ENCODE measurements at regions not wholly inside any gene's neighbourhood (a gene's known extent, or its start where the extent isn't known, plus 50 kb on each side); places are given as distances from the start of the nearest gene placed in this dataset.
"Not testable (repeated sequence)": the region's sequence is repeated elsewhere in the genome, so short reads cannot be mapped to it uniquely, and the experiment has no call there.

DNA sequence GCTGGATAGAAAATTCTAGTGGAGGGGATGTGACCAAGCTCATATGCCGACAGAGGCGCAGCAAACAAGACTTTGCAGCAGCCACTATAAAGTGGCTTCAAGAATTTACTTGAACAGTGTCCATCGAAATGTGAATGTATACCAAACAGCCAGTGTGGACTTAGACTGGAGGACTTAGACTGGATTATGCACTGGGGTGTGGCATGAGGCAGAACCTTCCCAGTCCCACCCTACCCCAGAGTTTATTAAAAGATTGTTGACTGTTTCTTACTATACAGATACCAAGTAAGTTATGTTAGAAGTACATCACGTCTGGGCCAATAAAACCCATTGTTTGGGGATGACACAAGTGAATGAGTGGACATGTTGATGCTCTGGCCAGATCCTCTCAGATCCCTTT lies 561.3 kb upstream of the KLF4 start:
- Mint-ChIP-seq H3K4me3 (no peak overlapping the region), H3K36me3 (no peaks in the 10 kb centered on the region), H3K9me3 (peaks cover 6 to 8% (median 6%) of the 10 kb centered on the region in 3 donors), H3K4me1 (no peaks in the 10 kb centered on the region), H3K27ac (no peak overlapping the region), H3K27me3 (no peaks in the 10 kb centered on the region)
- no peak overlapping the region for H3K4me3 ChIP-seq (ENCODE audit: control insufficient read depth in 1 of 2, extremely low read depth in 1 of 2, low read length in 1 of 2)
- CTCF ChIA-PET: no interaction called here
- no peak overlapping the region for H3K27ac ChIP-seq (ENCODE audit: low read length)
- ATAC-seq (replicated peaks in 1 of 4): no peak
- no peaks in the 10 kb centered on the region for H3K36me3 ChIP-seq (ENCODE audit: control insufficient read depth in 2 of 2, extremely low read depth in 1 of 2, insufficient read depth in 1 of 2, low read length in 1 of 2)
- no peaks in the 10 kb centered on the region for H3K4me1 ChIP-seq (ENCODE audit: control insufficient read depth in 1 of 2, extremely low read depth in 1 of 2, insufficient read depth in 2 of 2, low read length in 2 of 2)
- no peaks in the 10 kb centered on the region for H3K9me3 ChIP-seq
- POLR2A ChIA-PET: no interaction called here
- DNase-seq: no peak
- WGBS (ENCODE audit: insufficient coverage): 90% methylated on average over 2 of the region's 4 CpGs
- H3K27me3 ChIP-seq (replicated peaks in 1 of 2; ENCODE audit: control insufficient read depth in 2 of 2, extremely low read depth in 1 of 2, insufficient read depth in 2 of 2, low read length in 1 of 2): no peaks in the 10 kb centered on the region

- Mint-ChIP-seq H3K9me3 (peaks cover 6 to 11% (median 6%) of the 10 kb centered on the region in 3 donors), H3K27me3 (no peaks in the 10 kb centered on the region), H3K36me3 (no peaks in the 10 kb centered on the region), H3K4me3 (no peak overlapping the region), H3K4me1 (no peaks in the 10 kb centered on the region), H3K27ac (no peak overlapping the region)
- 66% methylated on average over 5 of the region's 6 CpGs for WGBS (ENCODE audit: insufficient coverage)
- Histone ChIP-seq H3K4me3 (ENCODE audit: control insufficient read depth in 1 of 2, extremely low read depth in 1 of 2, low read length in 1 of 2) (no peak overlapping the region), H3K4me1 (ENCODE audit: control insufficient read depth in 1 of 2, extremely low read depth in 1 of 2, insufficient read depth in 2 of 2, low read length in 2 of 2) (no peaks in the 10 kb centered on the region), H3K27ac (ENCODE audit: low read length) (no peak overlapping the region), H3K36me3 (ENCODE audit: control insufficient read depth in 2 of 2, extremely low read depth in 1 of 2, insufficient read depth in 1 of 2, low read length in 1 of 2) (no peaks in the 10 kb centered on the region), H3K9me3 (no peaks in the 10 kb centered on the region), H3K27me3 (replicated peaks in 1 of 2; ENCODE audit: control insufficient read depth in 2 of 2, extremely low read depth in 1 of 2, insufficient read depth in 2 of 2, low read length in 1 of 2) (no peaks in the 10 kb centered on the region)
- ChIA-PET CTCF (no interaction called here), POLR2A (no interaction called here)
- DNase-seq (no peak), ATAC-seq (replicated peaks in 1 of 4) (no peak)
Measured at GRCh38 chr9:108049671-108050494, 560.3 kb upstream of the KLF4 start.

- POLR2A ChIA-PET: no interaction called here
- H3K9me3 Mint-ChIP-seq: peaks cover 7 to 11% (median 10%) of the 10 kb centered on the region in 3 donors
- WGBS (ENCODE audit: insufficient coverage): 86% methylated on average over 4 of the region's 7 CpGs
- Histone ChIP-seq H3K27ac (ENCODE audit: low read length) (no peak overlapping the region), H3K4me1 (ENCODE audit: control insufficient read depth in 1 of 2, extremely low read depth in 1 of 2, insufficient read depth in 2 of 2, low read length in 2 of 2) (no peaks in the 10 kb centered on the region), H3K27me3 (replicated peaks in 1 of 2; ENCODE audit: control insufficient read depth in 2 of 2, extremely low read depth in 1 of 2, insufficient read depth in 2 of 2, low read length in 1 of 2) (no peaks in the 10 kb centered on the region), H3K4me3 (ENCODE audit: control insufficient read depth in 1 of 2, extremely low read depth in 1 of 2, low read length in 1 of 2) (no peak overlapping the region), H3K36me3 (ENCODE audit: control insufficient read depth in 2 of 2, extremely low read depth in 1 of 2, insufficient read depth in 1 of 2, low read length in 1 of 2) (no peaks in the 10 kb centered on the region), H3K9me3 (no peaks in the 10 kb centered on the region)
- ATAC-seq (replicated peaks in 1 of 4) (no peak), DNase-seq (no peak)
- no peaks in the 10 kb centered on the region for H3K4me1 Mint-ChIP-seq
- H3K4me3 Mint-ChIP-seq: no peak overlapping the region
- H3K27me3 Mint-ChIP-seq: no peaks in the 10 kb centered on the region
- H3K36me3 Mint-ChIP-seq: no peaks in the 10 kb centered on the region
- H3K27ac Mint-ChIP-seq: no peak overlapping the region
- CTCF ChIA-PET: no interaction called here
Measured at GRCh38 chr9:108049026-108049607, 559.5 kb upstream of the KLF4 start.

DNA sequence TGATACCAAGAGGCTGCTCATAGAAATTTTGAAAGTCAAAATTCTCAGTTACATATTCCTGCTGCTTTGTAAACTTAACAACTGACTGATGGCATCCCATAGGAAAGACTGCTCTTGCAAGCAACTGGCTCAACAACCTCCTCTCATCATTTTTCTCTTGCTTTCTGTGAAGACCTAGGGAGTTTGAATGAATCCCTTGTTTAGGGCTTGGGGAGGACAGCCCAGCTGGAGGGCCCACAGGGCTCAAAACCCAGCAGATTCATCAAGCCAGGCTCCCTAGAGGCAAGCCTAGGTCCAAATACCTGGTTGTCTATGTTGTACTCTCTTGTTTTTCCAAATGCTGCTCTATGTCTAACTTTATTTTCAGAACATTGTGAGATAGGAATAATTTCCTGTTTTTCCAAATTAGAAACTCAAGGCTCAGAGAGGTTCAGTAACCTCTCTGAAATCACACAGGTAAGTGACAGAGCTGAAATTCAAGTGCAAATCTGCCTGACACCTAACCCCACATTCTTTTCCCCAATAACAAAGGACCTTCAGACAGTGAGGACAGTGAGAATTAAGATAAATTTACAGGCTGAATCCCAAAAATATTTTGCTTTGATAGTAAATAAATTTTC lies 558.9 kb upstream of the KLF4 start:
- POLR2A ChIA-PET: no interaction called here
- Histone ChIP-seq H3K27ac (ENCODE audit: low read length) (no peak overlapping the region), H3K27me3 (replicated peaks in 1 of 2; ENCODE audit: control insufficient read depth in 2 of 2, extremely low read depth in 1 of 2, insufficient read depth in 2 of 2, low read length in 1 of 2) (no peaks in the 10 kb centered on the region), H3K36me3 (ENCODE audit: control insufficient read depth in 2 of 2, extremely low read depth in 1 of 2, insufficient read depth in 1 of 2, low read length in 1 of 2) (no peaks in the 10 kb centered on the region), H3K9me3 (peaks cover under 1% of the 10 kb centered on the region), H3K4me1 (ENCODE audit: control insufficient read depth in 1 of 2, extremely low read depth in 1 of 2, insufficient read depth in 2 of 2, low read length in 2 of 2) (no peaks in the 10 kb centered on the region), H3K4me3 (ENCODE audit: control insufficient read depth in 1 of 2, extremely low read depth in 1 of 2, low read length in 1 of 2) (no peak overlapping the region)
- no peaks in the 10 kb centered on the region for H3K4me1 Mint-ChIP-seq
- H3K27ac Mint-ChIP-seq: no peak overlapping the region
- CTCF ChIA-PET: no interaction called here
- DNase-seq (no peak), ATAC-seq (replicated peaks in 1 of 4) (no peak)
- H3K9me3 Mint-ChIP-seq: peaks cover 9 to 15% (median 10%) of the 10 kb centered on the region in 3 donors
- H3K27me3 Mint-ChIP-seq: no peaks in the 10 kb centered on the region
- no peak overlapping the region for H3K4me3 Mint-ChIP-seq
- no peaks in the 10 kb centered on the region for H3K36me3 Mint-ChIP-seq

- POLR2A ChIA-PET; H3K27me3 Mint-ChIP-seq; H3K27ac Mint-ChIP-seq; DNase-seq; H3K27ac ChIP-seq (ENCODE audit: low read length); H3K4me3 Mint-ChIP-seq; H3K9me3 ChIP-seq; H3K4me1 Mint-ChIP-seq; H3K36me3 Mint-ChIP-seq; H3K4me1 ChIP-seq (ENCODE audit: control insufficient read depth in 1 of 2, extremely low read depth in 1 of 2, insufficient read depth in 2 of 2, low read length in 2 of 2); CTCF ChIA-PET; ATAC-seq (replicated peaks in 1 of 4); H3K36me3 ChIP-seq (ENCODE audit: control insufficient read depth in 2 of 2, extremely low read depth in 1 of 2, insufficient read depth in 1 of 2, low read length in 1 of 2); H3K27me3 ChIP-seq (replicated peaks in 1 of 2; ENCODE audit: control insufficient read depth in 2 of 2, extremely low read depth in 1 of 2, insufficient read depth in 2 of 2, low read length in 1 of 2); H3K4me3 ChIP-seq (ENCODE audit: control insufficient read depth in 1 of 2, extremely low read depth in 1 of 2, low read length in 1 of 2): not testable (repeated sequence)
- WGBS (ENCODE audit: insufficient coverage): no CpG with 5 or more reads among the region's 1 CpG
- H3K9me3 Mint-ChIP-seq: peaks cover 12 to 19% (median 13%) of the 10 kb centered on the region in 3 donors
Measured at GRCh38 chr9:108047777-108048176, 558.2 kb upstream of the KLF4 start.

DNA sequence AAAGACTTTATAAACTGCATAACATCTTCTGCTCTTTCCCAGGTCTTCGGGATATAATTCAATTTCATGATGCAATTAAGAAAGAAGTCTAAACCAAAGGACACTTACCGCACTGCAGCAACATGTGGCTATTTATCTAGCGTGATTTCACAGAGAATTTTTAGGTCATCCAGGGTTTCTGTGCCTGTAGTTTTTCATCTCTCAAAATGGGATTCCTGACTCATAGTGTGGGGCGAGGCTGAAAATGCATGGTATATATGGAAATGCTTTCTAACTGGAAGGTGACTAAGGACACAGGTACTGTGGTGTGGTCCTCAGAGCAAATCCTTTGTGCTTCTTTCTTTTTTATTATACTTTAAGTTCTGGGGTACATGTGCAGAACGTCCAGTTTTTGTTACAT lies 557.7 kb upstream of the KLF4 start:
- H3K36me3 Mint-ChIP-seq: no peaks in the 10 kb centered on the region
- WGBS (ENCODE audit: insufficient coverage): 90% methylated on average over 2 of the region's 5 CpGs
- H3K4me3 ChIP-seq (ENCODE audit: control insufficient read depth in 1 of 2, extremely low read depth in 1 of 2, low read length in 1 of 2): no peak overlapping the region
- H3K4me3 Mint-ChIP-seq: no peak overlapping the region
- H3K36me3 ChIP-seq (ENCODE audit: control insufficient read depth in 2 of 2, extremely low read depth in 1 of 2, insufficient read depth in 1 of 2, low read length in 1 of 2): no peaks in the 10 kb centered on the region
- DNase-seq: no peak
- ChIA-PET POLR2A (no interaction called here), CTCF (no interaction called here)
- no peak for ATAC-seq (replicated peaks in 1 of 4)
- H3K27ac ChIP-seq (ENCODE audit: low read length): no peak overlapping the region
- H3K9me3 Mint-ChIP-seq: peaks cover 14 to 24% (median 18%) of the 10 kb centered on the region in 3 donors
- H3K9me3 ChIP-seq: peaks cover 2% of the 10 kb centered on the region
- no peaks in the 10 kb centered on the region for H3K4me1 ChIP-seq (ENCODE audit: control insufficient read depth in 1 of 2, extremely low read depth in 1 of 2, insufficient read depth in 2 of 2, low read length in 2 of 2)
- no peaks in the 10 kb centered on the region for H3K27me3 Mint-ChIP-seq
- H3K27ac Mint-ChIP-seq: no peak overlapping the region
- no peaks in the 10 kb centered on the region for H3K4me1 Mint-ChIP-seq
- H3K27me3 ChIP-seq (replicated peaks in 1 of 2; ENCODE audit: control insufficient read depth in 2 of 2, extremely low read depth in 1 of 2, insufficient read depth in 2 of 2, low read length in 1 of 2): no peaks in the 10 kb centered on the region
